DMS53 (cell line): ENCODE measurements at regions not wholly inside any gene's neighbourhood (a gene's known extent, or its start where the extent isn't known, plus 50 kb on each side); places are given as distances from the start of the nearest gene placed in this dataset.

Source experiments
- DNase-seq: peaks from one replicate; lab custom pipeline; 2025; lab: John Stamatoyannopoulos, UW

- DNase-seq, result peak; percentile 3
Measured at GRCh38 chr14:58846682-58847465, 209.1 kb downstream of the DACT1 start.

- no peak for DNase-seq
Measured at GRCh38 chr14:58848365-58848764, 210.6 kb downstream of the DACT1 start.

GRCh38 chr14:58849601-58850000, 211.8 kb downstream of the DACT1 start:
- DNase-seq, result no peak

- no peak for DNase-seq
Measured at GRCh38 chr14:58850011-58850410, 212.2 kb downstream of the DACT1 start.

- DNase-seq, result no peak
Measured at GRCh38 chr14:58861586-58861985, 223.8 kb downstream of the DACT1 start.

GRCh38 chr14:58862416-58863160, 224.8 kb downstream of the DACT1 start:
- no peak for DNase-seq

- no peak for DNase-seq
Measured at GRCh38 chr14:58863661-58864345, 226.0 kb downstream of the DACT1 start.

GRCh38 chr14:58864751-58865513, 227.2 kb downstream of the DACT1 start:
- DNase-seq, result no peak

- no peak for DNase-seq
Measured at GRCh38 chr14:58865514-58866281, 227.9 kb downstream of the DACT1 start.

GRCh38 chr14:58866391-58866790, 228.6 kb downstream of the DACT1 start:
- no peak for DNase-seq

GRCh38 chr14:58870961-58871360, 233.2 kb downstream of the DACT1 start:
- no peak for DNase-seq

GRCh38 chr14:58871573-58871972, 233.8 kb downstream of the DACT1 start:
- DNase-seq, result no peak

GRCh38 chr14:58872061-58872460, 234.3 kb downstream of the DACT1 start:
- DNase-seq, result no peak

- DNase-seq, result no peak
Measured at GRCh38 chr14:58873228-58873953, 235.6 kb downstream of the DACT1 start.

- no peak for DNase-seq
Measured at GRCh38 chr14:58875613-58876012, 237.9 kb downstream of the DACT1 start.

GRCh38 chr14:58876608-58877007, 238.8 kb downstream of the DACT1 start:
- no peak for DNase-seq

- DNase-seq, result no peak
Measured at GRCh38 chr14:58878439-58879139, 240.8 kb downstream of the DACT1 start.

GRCh38 chr14:58881433-58881832, 243.7 kb downstream of the DACT1 start:
- DNase-seq, result no peak

- no peak for DNase-seq
Measured at GRCh38 chr14:58882577-58883018, 244.8 kb downstream of the DACT1 start.

GRCh38 chr14:58884442-58884841, 246.7 kb downstream of the DACT1 start:
- DNase-seq, result peak; percentile 16
